ENCODE measurements at regions not wholly inside any gene's neighbourhood (a gene's known extent, or its start where the extent isn't known, plus 50 kb on each side); places are given as distances from the start of the nearest gene placed in this dataset.

GRCh38 chr1:48051466-48052126, 54.4 kb upstream of the TRABD2B start:
- DNase-seq, result no peak

GRCh38 chr1:48049823-48050535, 52.8 kb upstream of the TRABD2B start:
- no peak for DNase-seq

- DNase-seq, result no peak
Observed at GRCh38 chr1:48048980-48049379, 51.8 kb upstream of the TRABD2B start.

- DNase-seq, result no peak
Observed at GRCh38 chr1:48048064-48048463, 50.9 kb upstream of the TRABD2B start.

GRCh38 chr1:48047116-48047515, 49.9 kb upstream of the TRABD2B start:
- no peak for DNase-seq

Data from activated CD8-positive, alpha-beta memory T cell treated with anti-CD3 and anti-CD28 coated beads, Interleukin-2, amount 50 U/mL, for 48 hours (primary cell).